Upper lobe of left lung (tissue), 4 donors: ENCODE measurements at regions not wholly inside any gene's neighbourhood (a gene's known extent, or its start where the extent isn't known, plus 50 kb on each side); places are given as distances from the start of the nearest gene placed in this dataset.

Experiments used
- CTCF ChIP-seq, 6 experiments: fragments of 450-650 bp in 4 of 6; fragments of 200-600 bp in 2 of 6; sonication (generic) in 2 of 6; IDR thresholded peaks; one replicate each; pipeline ENCODE4 v1.5.1; 2016 to 2019; ENCODE audit warnings: antibody characterized with exemption in 6 of 6
- EP300 ChIP-seq, 4 donors: sonication (generic); formaldehyde crosslinking; IDR thresholded peaks; one replicate each; pipeline ENCODE4 v1.5.1; 2017; ENCODE audit warnings: antibody characterized with exemption in 4 of 4, control low read depth in 2 of 4
- POLR2AphosphoS5 ChIP-seq, 2 donors: sonication (generic); formaldehyde crosslinking; IDR thresholded peaks; one replicate each; pipeline ENCODE4 v1.5.1; 2017; ENCODE audit warnings: antibody characterized with exemption in 2 of 2

GRCh38 chr13:107992542-107992941 is 222.8 kb downstream of the LIG4 start:
- TF ChIP-seq CTCF (IDR thresholded peaks at IDR 0.05), result no peak
- no peak for TF ChIP-seq EP300 (IDR thresholded peaks at IDR 0.05)
- TF ChIP-seq POLR2AphosphoS5 (IDR thresholded peaks at IDR 0.05), result no peak
